ENCODE measurements at regions not wholly inside any gene's neighbourhood (a gene's known extent, or its start where the extent isn't known, plus 50 kb on each side); places are given as distances from the start of the nearest gene placed in this dataset.

- no peaks in the 10 kb centered on the region for H3K36me3 Mint-ChIP-seq
- POLR2A ChIA-PET = no interaction called here
- ATAC-seq (ENCODE audit: low read depth) = no peak
- no peak overlapping the region for H3K4me3 Mint-ChIP-seq
- H3K27me3 Mint-ChIP-seq = no peaks in the 10 kb centered on the region
- no peak overlapping the region for H3K27ac Mint-ChIP-seq
- DNase-seq = no peak
- no peaks in the 10 kb centered on the region for H3K4me1 Mint-ChIP-seq
- H3K9me3 Mint-ChIP-seq = no peaks in the 10 kb centered on the region
Observed at GRCh38 chr2:65791404-65791975, 359.1 kb upstream of the SPRED2 start.

- Mint-ChIP-seq H3K9me3 (no peaks in the 10 kb centered on the region), H3K36me3 (no peaks in the 10 kb centered on the region), H3K27ac (no peak overlapping the region), H3K27me3 (no peaks in the 10 kb centered on the region), H3K4me1 (no peaks in the 10 kb centered on the region), H3K4me3 (no peak overlapping the region)
- ATAC-seq (ENCODE audit: low read depth) (no peak), DNase-seq (no peak)
- POLR2A ChIA-PET = no interaction called here
Observed at GRCh38 chr2:65790676-65790935, 358.2 kb upstream of the SPRED2 start.

- Mint-ChIP-seq H3K36me3 (no peaks in the 10 kb centered on the region), H3K4me3 (no peak overlapping the region), H3K9me3 (no peaks in the 10 kb centered on the region), H3K4me1 (no peaks in the 10 kb centered on the region), H3K27ac (no peak overlapping the region), H3K27me3 (no peaks in the 10 kb centered on the region)
- DNase-seq (no peak), ATAC-seq (ENCODE audit: low read depth) (no peak)
- POLR2A ChIA-PET = no interaction called here
Observed at GRCh38 chr2:65789923-65790675, 357.7 kb upstream of the SPRED2 start.

GRCh38 chr2:65788556-65788955 lies 356.2 kb upstream of the SPRED2 start:
- H3K27me3 Mint-ChIP-seq = no peaks in the 10 kb centered on the region
- ATAC-seq (ENCODE audit: low read depth) (no peak), DNase-seq (no peak)
- H3K4me3 Mint-ChIP-seq = no peak overlapping the region
- no peaks in the 10 kb centered on the region for H3K4me1 Mint-ChIP-seq
- no peak overlapping the region for H3K27ac Mint-ChIP-seq
- H3K9me3 Mint-ChIP-seq = no peaks in the 10 kb centered on the region
- H3K36me3 Mint-ChIP-seq = no peaks in the 10 kb centered on the region
- POLR2A ChIA-PET = no interaction called here

DNA sequence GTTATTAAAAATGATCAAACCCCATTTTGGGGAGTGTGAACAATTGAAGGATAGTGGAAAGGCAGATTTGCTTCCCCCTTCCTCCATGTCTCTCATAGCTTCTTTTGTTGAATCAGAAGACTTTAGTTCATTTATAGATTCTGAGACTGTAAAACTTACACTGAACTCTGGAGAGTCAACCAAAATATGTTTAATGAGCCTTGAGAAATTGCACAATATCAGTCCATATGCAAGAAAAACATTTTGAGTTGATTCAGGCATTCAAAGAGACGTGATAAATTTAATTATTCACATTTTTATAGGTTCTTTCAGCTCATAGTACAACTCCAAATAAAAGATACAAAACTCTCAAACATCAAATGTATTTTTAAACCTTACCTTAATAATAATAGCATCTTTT lies 354.4 kb upstream of the SPRED2 start:
- peaks cover 4% of the 10 kb centered on the region for H3K27me3 Mint-ChIP-seq
- DNase-seq (no peak), ATAC-seq (ENCODE audit: low read depth) (no peak)
- no peaks in the 10 kb centered on the region for H3K4me1 Mint-ChIP-seq
- H3K36me3 Mint-ChIP-seq = no peaks in the 10 kb centered on the region
- no peak overlapping the region for H3K27ac Mint-ChIP-seq
- no peak overlapping the region for H3K4me3 Mint-ChIP-seq
- POLR2A ChIA-PET = no interaction called here
- no peaks in the 10 kb centered on the region for H3K9me3 Mint-ChIP-seq

DNA sequence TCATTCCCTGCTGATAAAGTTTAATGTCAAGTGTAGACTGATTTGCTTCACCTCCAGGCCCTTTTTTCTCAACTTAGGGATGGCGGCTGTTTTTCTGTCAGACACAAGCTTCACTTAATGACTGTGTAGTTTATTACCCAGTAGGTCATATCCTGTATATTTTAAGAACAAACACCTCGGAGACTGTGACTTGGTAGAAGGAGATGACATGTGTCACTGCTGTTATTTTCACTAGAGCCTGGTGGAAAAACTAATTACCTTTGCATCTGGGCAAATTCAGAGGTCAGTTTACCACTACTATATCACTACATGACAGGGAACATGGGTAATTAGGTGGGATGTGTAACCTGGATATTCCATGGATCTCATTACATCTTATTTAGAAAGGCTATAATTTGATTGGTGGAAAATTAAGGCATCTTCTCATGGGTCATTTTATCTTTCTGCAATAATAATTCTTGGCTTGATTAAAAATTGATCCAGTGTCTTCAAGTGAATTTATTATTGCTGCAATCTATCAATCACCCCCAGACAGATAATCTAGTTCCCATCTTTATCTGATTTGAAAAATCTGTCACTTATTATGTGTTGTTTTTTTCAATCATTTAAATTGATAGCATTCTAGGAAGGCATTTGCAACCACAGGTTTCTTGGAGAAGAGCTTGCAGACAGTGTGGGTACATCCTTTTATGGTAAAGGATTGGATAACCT lies 353.8 kb upstream of the SPRED2 start:
- no peak overlapping the region for H3K27ac Mint-ChIP-seq
- ATAC-seq (ENCODE audit: low read depth) = no peak
- peaks cover 4% of the 10 kb centered on the region for H3K27me3 Mint-ChIP-seq
- POLR2A ChIA-PET = no interaction called here
- no peaks in the 10 kb centered on the region for H3K36me3 Mint-ChIP-seq
- H3K4me1 Mint-ChIP-seq = no peaks in the 10 kb centered on the region
- H3K9me3 Mint-ChIP-seq = no peaks in the 10 kb centered on the region
- DNase-seq = no peak
- no peak overlapping the region for H3K4me3 Mint-ChIP-seq

- Mint-ChIP-seq H3K36me3 (no peaks in the 10 kb centered on the region), H3K27ac (no peak overlapping the region), H3K27me3 (peaks cover 4% of the 10 kb centered on the region), H3K4me3 (no peak overlapping the region), H3K9me3 (no peaks in the 10 kb centered on the region), H3K4me1 (no peaks in the 10 kb centered on the region)
- ATAC-seq (ENCODE audit: low read depth) = no peak
- POLR2A ChIA-PET = no interaction called here
- DNase-seq = no peak
Observed at GRCh38 chr2:65782996-65783650, 350.7 kb upstream of the SPRED2 start.

GRCh38 chr2:65782186-65782585 lies 349.8 kb upstream of the SPRED2 start:
- Mint-ChIP-seq H3K4me1 (no peaks in the 10 kb centered on the region), H3K4me3 (no peak overlapping the region), H3K27me3 (peaks cover 4% of the 10 kb centered on the region), H3K9me3 (no peaks in the 10 kb centered on the region), H3K27ac (no peak overlapping the region), H3K36me3 (no peaks in the 10 kb centered on the region)
- ATAC-seq (ENCODE audit: low read depth) = no peak
- DNase-seq = no peak
- POLR2A ChIA-PET = no interaction called here

GRCh38 chr2:65781756-65782155 lies 349.4 kb upstream of the SPRED2 start:
- Mint-ChIP-seq H3K36me3 (no peaks in the 10 kb centered on the region), H3K4me3 (no peak overlapping the region), H3K27me3 (peaks cover 4% of the 10 kb centered on the region), H3K27ac (no peak overlapping the region), H3K9me3 (no peaks in the 10 kb centered on the region), H3K4me1 (no peaks in the 10 kb centered on the region)
- ATAC-seq (ENCODE audit: low read depth) = no peak
- POLR2A ChIA-PET = no interaction called here
- DNase-seq = no peak

DNA sequence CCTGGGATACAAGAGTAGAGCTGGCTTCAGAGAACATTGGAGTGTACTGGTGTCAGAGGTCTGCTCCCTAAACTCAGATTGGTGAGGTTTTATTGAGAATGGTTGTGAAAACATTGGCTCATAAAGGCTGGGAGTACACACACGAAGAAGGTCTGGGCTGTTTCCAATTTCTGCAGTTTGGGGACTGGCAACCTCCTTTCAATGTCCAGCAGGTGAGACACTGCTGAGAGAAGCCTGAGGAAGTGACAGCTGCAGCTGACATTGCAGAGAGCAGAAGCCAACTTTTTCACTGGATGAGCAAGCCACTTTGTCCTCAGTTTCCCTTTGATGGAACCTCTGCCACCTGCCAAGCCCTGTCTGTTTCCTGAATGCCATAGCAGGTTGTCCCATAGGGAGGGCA lies 346.6 kb upstream of the SPRED2 start:
- ATAC-seq (ENCODE audit: low read depth) = no peak
- Mint-ChIP-seq H3K36me3 (no peaks in the 10 kb centered on the region), H3K9me3 (no peaks in the 10 kb centered on the region)

DNA sequence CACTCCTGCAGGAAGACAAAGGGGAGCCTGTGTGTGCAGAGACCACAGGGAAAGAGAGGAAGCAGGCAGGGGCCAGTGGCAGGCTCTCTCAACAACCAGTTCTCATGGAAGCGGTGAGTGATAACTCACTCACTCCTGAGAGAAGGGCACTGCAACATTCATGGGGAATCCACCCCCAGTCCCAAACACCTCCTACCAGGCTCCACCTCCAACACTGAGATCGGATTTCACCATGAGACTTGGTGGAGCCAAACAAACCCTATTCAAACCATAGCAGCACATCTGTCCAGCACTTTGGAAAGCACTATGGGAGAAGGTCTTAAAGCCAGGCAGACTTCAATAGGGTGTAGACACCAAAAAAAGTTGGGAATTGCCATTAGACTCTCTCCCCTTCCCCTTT lies 345.7 kb upstream of the SPRED2 start:
- Mint-ChIP-seq H3K27ac (no peak overlapping the region), H3K27me3 (peaks cover 4% of the 10 kb centered on the region), H3K36me3 (no peaks in the 10 kb centered on the region), H3K4me3 (no peak overlapping the region), H3K4me1 (no peaks in the 10 kb centered on the region), H3K9me3 (no peaks in the 10 kb centered on the region)
- no peak for ATAC-seq (ENCODE audit: low read depth)
- POLR2A ChIA-PET = no interaction called here
- DNase-seq = no peak

More for the DNA sequence above, 346.6 kb upstream of the SPRED2 start:
- no peaks in the 10 kb centered on the region for H3K4me1 Mint-ChIP-seq
- H3K27me3 Mint-ChIP-seq = peaks cover 4% of the 10 kb centered on the region
- POLR2A ChIA-PET = no interaction called here
- no peak for DNase-seq
- H3K4me3 Mint-ChIP-seq = no peak overlapping the region
- H3K27ac Mint-ChIP-seq = no peak overlapping the region

GRCh38 chr2:65775839-65776238 lies 343.4 kb upstream of the SPRED2 start:
- no peak overlapping the region for H3K4me3 Mint-ChIP-seq
- H3K27me3 Mint-ChIP-seq = no peaks in the 10 kb centered on the region
- ATAC-seq (ENCODE audit: low read depth) (no peak), DNase-seq (no peak)
- H3K36me3 Mint-ChIP-seq = no peaks in the 10 kb centered on the region
- POLR2A ChIA-PET = no interaction called here
- no peaks in the 10 kb centered on the region for H3K4me1 Mint-ChIP-seq
- no peaks in the 10 kb centered on the region for H3K9me3 Mint-ChIP-seq
- H3K27ac Mint-ChIP-seq = no peak overlapping the region

DNA sequence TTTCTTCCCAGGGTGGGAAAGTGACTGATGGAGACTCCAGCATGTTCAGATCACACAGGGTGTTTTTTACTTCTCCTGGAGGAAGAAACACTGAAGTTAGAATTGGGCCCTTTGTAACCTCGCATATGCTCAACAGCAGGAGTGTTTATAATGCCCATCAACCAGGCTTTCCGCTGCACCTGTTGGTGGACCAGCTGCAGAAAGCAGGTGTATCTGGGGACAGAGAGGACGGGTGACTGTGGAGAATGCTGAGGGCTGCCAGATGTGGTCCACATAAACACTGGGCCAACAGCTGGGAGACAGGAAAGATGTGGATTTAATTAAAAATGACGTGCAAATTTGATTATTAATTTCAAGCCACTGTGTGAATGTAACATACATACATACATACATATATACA lies 335.5 kb upstream of the SPRED2 start:
- H3K27ac Mint-ChIP-seq = no peak overlapping the region
- no peaks in the 10 kb centered on the region for H3K4me1 Mint-ChIP-seq
- POLR2A ChIA-PET = no interaction called here
- no peaks in the 10 kb centered on the region for H3K27me3 Mint-ChIP-seq
- DNase-seq (no peak), ATAC-seq (ENCODE audit: low read depth) (no peak)
- peaks cover 2% of the 10 kb centered on the region for H3K9me3 Mint-ChIP-seq
- no peak overlapping the region for H3K4me3 Mint-ChIP-seq
- H3K36me3 Mint-ChIP-seq = no peaks in the 10 kb centered on the region

- H3K9me3 Mint-ChIP-seq = peaks cover 2% of the 10 kb centered on the region
- H3K4me3 Mint-ChIP-seq = no peak overlapping the region
- DNase-seq (no peak), ATAC-seq (ENCODE audit: low read depth) (no peak)
- H3K27me3 Mint-ChIP-seq = no peaks in the 10 kb centered on the region
- no peaks in the 10 kb centered on the region for H3K4me1 Mint-ChIP-seq
- H3K36me3 Mint-ChIP-seq = no peaks in the 10 kb centered on the region
- POLR2A ChIA-PET = no interaction called here
- no peak overlapping the region for H3K27ac Mint-ChIP-seq
Observed at GRCh38 chr2:65766768-65767267, 334.4 kb upstream of the SPRED2 start.

Measured in activated naive CD8-positive, alpha-beta T cell treated with anti-CD3 and anti-CD28 coated beads, Interleukin-2, amount 10 ng/mL, durations not matched to agents 7 days and 5 days (primary cell).